ENCODE measurements at regions not wholly inside any gene's neighbourhood (a gene's known extent, or its start where the extent isn't known, plus 50 kb on each side); places are given as distances from the start of the nearest gene placed in this dataset.

GRCh38 chr3:111284503-111285183 is 213.0 kb downstream of the NECTIN3 start:
- no peaks in the 10 kb centered on the region for H3K36me3 ChIP-seq (ENCODE audit: control insufficient read depth, insufficient read depth, low read length)
- H3K27me3 ChIP-seq (ENCODE audit: control insufficient read depth, insufficient read depth, low read length) = no peaks in the 10 kb centered on the region
- H3K9ac ChIP-seq (ENCODE audit: low read length) = no peak overlapping the region
- H3K9me3 ChIP-seq (ENCODE audit: control insufficient read depth, low read length) = no peaks in the 10 kb centered on the region
- no peak overlapping the region for H3K4me3 ChIP-seq (ENCODE audit: low read length)
- H3K4me1 ChIP-seq (ENCODE audit: control insufficient read depth, insufficient read depth, low read length) = no peaks in the 10 kb centered on the region

- no peak overlapping the region for H3K9ac ChIP-seq (ENCODE audit: low read length)
- no peak overlapping the region for H3K4me3 ChIP-seq (ENCODE audit: low read length)
- no peaks in the 10 kb centered on the region for H3K4me1 ChIP-seq (ENCODE audit: control insufficient read depth, insufficient read depth, low read length)
- H3K36me3 ChIP-seq (ENCODE audit: control insufficient read depth, insufficient read depth, low read length) = no peaks in the 10 kb centered on the region
- no peaks in the 10 kb centered on the region for H3K9me3 ChIP-seq (ENCODE audit: control insufficient read depth, low read length)
- no peaks in the 10 kb centered on the region for H3K27me3 ChIP-seq (ENCODE audit: control insufficient read depth, insufficient read depth, low read length)
Observed at GRCh38 chr3:111285184-111285538, 213.5 kb downstream of the NECTIN3 start.

GRCh38 chr3:111285694-111286093 is 214.1 kb downstream of the NECTIN3 start:
- Histone ChIP-seq H3K9me3 (ENCODE audit: control insufficient read depth, low read length) (no peaks in the 10 kb centered on the region), H3K4me3 (ENCODE audit: low read length) (no peak overlapping the region), H3K36me3 (ENCODE audit: control insufficient read depth, insufficient read depth, low read length) (no peaks in the 10 kb centered on the region), H3K27me3 (ENCODE audit: control insufficient read depth, insufficient read depth, low read length) (no peaks in the 10 kb centered on the region), H3K4me1 (ENCODE audit: control insufficient read depth, insufficient read depth, low read length) (no peaks in the 10 kb centered on the region), H3K9ac (ENCODE audit: low read length) (no peak overlapping the region)

GRCh38 chr3:111286746-111287145 is 215.1 kb downstream of the NECTIN3 start:
- no peaks in the 10 kb centered on the region for H3K9me3 ChIP-seq (ENCODE audit: control insufficient read depth, low read length)
- no peaks in the 10 kb centered on the region for H3K36me3 ChIP-seq (ENCODE audit: control insufficient read depth, insufficient read depth, low read length)
- H3K4me3 ChIP-seq (ENCODE audit: low read length) = no peak overlapping the region
- H3K27me3 ChIP-seq (ENCODE audit: control insufficient read depth, insufficient read depth, low read length) = no peaks in the 10 kb centered on the region
- H3K9ac ChIP-seq (ENCODE audit: low read length) = no peak overlapping the region
- no peaks in the 10 kb centered on the region for H3K4me1 ChIP-seq (ENCODE audit: control insufficient read depth, insufficient read depth, low read length)

GRCh38 chr3:111292117-111292516 is 220.5 kb downstream of the NECTIN3 start:
- Histone ChIP-seq H3K27me3 (ENCODE audit: control insufficient read depth, insufficient read depth, low read length) (no peaks in the 10 kb centered on the region), H3K4me1 (ENCODE audit: control insufficient read depth, insufficient read depth, low read length) (no peaks in the 10 kb centered on the region), H3K36me3 (ENCODE audit: control insufficient read depth, insufficient read depth, low read length) (no peaks in the 10 kb centered on the region), H3K4me3 (ENCODE audit: low read length) (no peak overlapping the region), H3K9ac (ENCODE audit: low read length) (no peak overlapping the region), H3K9me3 (ENCODE audit: control insufficient read depth, low read length) (no peaks in the 10 kb centered on the region)

- H3K27me3 ChIP-seq (ENCODE audit: control insufficient read depth, insufficient read depth, low read length) = no peaks in the 10 kb centered on the region
- H3K9me3 ChIP-seq (ENCODE audit: control insufficient read depth, low read length) = no peaks in the 10 kb centered on the region
- H3K4me3 ChIP-seq (ENCODE audit: low read length) = no peak overlapping the region
- no peaks in the 10 kb centered on the region for H3K4me1 ChIP-seq (ENCODE audit: control insufficient read depth, insufficient read depth, low read length)
- no peaks in the 10 kb centered on the region for H3K36me3 ChIP-seq (ENCODE audit: control insufficient read depth, insufficient read depth, low read length)
- no peak overlapping the region for H3K9ac ChIP-seq (ENCODE audit: low read length)
Observed at GRCh38 chr3:111299192-111299615, 227.6 kb downstream of the NECTIN3 start.

- Histone ChIP-seq H3K36me3 (ENCODE audit: control insufficient read depth, insufficient read depth, low read length) (no peaks in the 10 kb centered on the region), H3K27me3 (ENCODE audit: control insufficient read depth, insufficient read depth, low read length) (no peaks in the 10 kb centered on the region), H3K9ac (ENCODE audit: low read length) (no peak overlapping the region), H3K4me3 (ENCODE audit: low read length) (no peak overlapping the region), H3K4me1 (ENCODE audit: control insufficient read depth, insufficient read depth, low read length) (no peaks in the 10 kb centered on the region), H3K9me3 (ENCODE audit: control insufficient read depth, low read length) (no peaks in the 10 kb centered on the region)
Observed at GRCh38 chr3:111301238-111301798, 229.7 kb downstream of the NECTIN3 start.

GRCh38 chr3:111302063-111302462 is 230.4 kb downstream of the NECTIN3 start:
- no peak overlapping the region for H3K4me3 ChIP-seq (ENCODE audit: low read length)
- no peak overlapping the region for H3K9ac ChIP-seq (ENCODE audit: low read length)
- H3K36me3 ChIP-seq (ENCODE audit: control insufficient read depth, insufficient read depth, low read length) = no peaks in the 10 kb centered on the region
- H3K4me1 ChIP-seq (ENCODE audit: control insufficient read depth, insufficient read depth, low read length) = no peaks in the 10 kb centered on the region
- no peaks in the 10 kb centered on the region for H3K9me3 ChIP-seq (ENCODE audit: control insufficient read depth, low read length)
- no peaks in the 10 kb centered on the region for H3K27me3 ChIP-seq (ENCODE audit: control insufficient read depth, insufficient read depth, low read length)

- Histone ChIP-seq H3K4me1 (ENCODE audit: control insufficient read depth, insufficient read depth, low read length) (no peaks in the 10 kb centered on the region), H3K4me3 (ENCODE audit: low read length) (no peak overlapping the region), H3K36me3 (ENCODE audit: control insufficient read depth, insufficient read depth, low read length) (no peaks in the 10 kb centered on the region), H3K27me3 (ENCODE audit: control insufficient read depth, insufficient read depth, low read length) (no peaks in the 10 kb centered on the region), H3K9me3 (ENCODE audit: control insufficient read depth, low read length) (no peaks in the 10 kb centered on the region), H3K9ac (ENCODE audit: low read length) (no peak overlapping the region)
Observed at GRCh38 chr3:111303760-111304159, 232.1 kb downstream of the NECTIN3 start.

- no peaks in the 10 kb centered on the region for H3K27me3 ChIP-seq (ENCODE audit: control insufficient read depth, insufficient read depth, low read length)
Observed at GRCh38 chr3:111307676-111308075, 234.3 kb upstream of the CD96 start.

GRCh38 chr3:111311126-111311525 is 230.9 kb upstream of the CD96 start:
- H3K9ac ChIP-seq (ENCODE audit: low read length) = no peak overlapping the region
- H3K9me3 ChIP-seq (ENCODE audit: control insufficient read depth, low read length) = no peaks in the 10 kb centered on the region
- H3K4me1 ChIP-seq (ENCODE audit: control insufficient read depth, insufficient read depth, low read length) = peaks cover 39% of the 10 kb centered on the region
- H3K4me3 ChIP-seq (ENCODE audit: low read length) = no peak overlapping the region
- no peaks in the 10 kb centered on the region for H3K27me3 ChIP-seq (ENCODE audit: control insufficient read depth, insufficient read depth, low read length)
- H3K36me3 ChIP-seq (ENCODE audit: control insufficient read depth, insufficient read depth, low read length) = no peaks in the 10 kb centered on the region

More at GRCh38 chr3:111307676-111308075, 234.3 kb upstream of the CD96 start:
- Histone ChIP-seq H3K9ac (ENCODE audit: low read length) (no peak overlapping the region), H3K4me3 (ENCODE audit: low read length) (no peak overlapping the region), H3K36me3 (ENCODE audit: control insufficient read depth, insufficient read depth, low read length) (no peaks in the 10 kb centered on the region), H3K9me3 (ENCODE audit: control insufficient read depth, low read length) (no peaks in the 10 kb centered on the region), H3K4me1 (ENCODE audit: control insufficient read depth, insufficient read depth, low read length) (peaks cover 28% of the 10 kb centered on the region)

- no peaks in the 10 kb centered on the region for H3K27me3 ChIP-seq (ENCODE audit: control insufficient read depth, insufficient read depth, low read length)
- no peak overlapping the region for H3K9ac ChIP-seq (ENCODE audit: low read length)
- no peaks in the 10 kb centered on the region for H3K36me3 ChIP-seq (ENCODE audit: control insufficient read depth, insufficient read depth, low read length)
- H3K4me1 ChIP-seq (ENCODE audit: control insufficient read depth, insufficient read depth, low read length) = peaks cover 40% of the 10 kb centered on the region
- no peak overlapping the region for H3K4me3 ChIP-seq (ENCODE audit: low read length)
- H3K9me3 ChIP-seq (ENCODE audit: control insufficient read depth, low read length) = no peaks in the 10 kb centered on the region
Observed at GRCh38 chr3:111311709-111312235, 230.2 kb upstream of the CD96 start.

Data from mucosa of stomach (tissue), 1 donor.